ENCODE measurements at regions not wholly inside any gene's neighbourhood (a gene's known extent, or its start where the extent isn't known, plus 50 kb on each side); places are given as distances from the start of the nearest gene placed in this dataset.

DNA sequence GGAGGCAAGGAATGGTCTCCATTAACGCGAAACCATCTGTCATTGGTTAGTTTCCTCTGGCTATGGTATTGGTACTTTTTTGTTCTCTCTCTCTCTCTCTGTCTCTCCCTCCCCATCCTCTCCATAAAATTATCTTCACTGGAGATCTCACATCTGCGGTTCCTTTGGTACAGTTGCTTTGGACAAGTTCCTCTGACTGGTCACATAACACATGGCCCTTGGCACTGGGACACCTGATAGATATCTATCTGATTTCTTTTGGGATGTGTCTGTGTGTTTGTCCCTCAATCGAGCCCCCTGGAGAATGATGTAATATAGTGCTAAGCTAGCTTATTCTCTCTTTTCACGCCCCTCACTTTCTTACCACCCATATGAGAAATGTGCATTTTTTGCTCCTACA lies 682.0 kb upstream of the B3GALT2 start:
- no peak for TF ChIP-seq SPI1 (IDR thresholded peaks at IDR 0.05; ENCODE audit: low read depth, low read length)
- TF ChIP-seq POLR2AphosphoS5 (IDR thresholded peaks at IDR 0.05; ENCODE audit: low read depth, low read length), result no peak
- TF ChIP-seq TAF1 (IDR thresholded peaks at IDR 0.05; ENCODE audit: low read depth, low read length), result no peak
